Upper lobe of left lung (tissue), 6 donors: ENCODE measurements at regions not wholly inside any gene's neighbourhood (a gene's known extent, or its start where the extent isn't known, plus 50 kb on each side); places are given as distances from the start of the nearest gene placed in this dataset.

ENCODE experiments used
- ATAC-seq, 2 donors: fragments of 200-7000 bp; cut with Tn5 transposase; one replicate each; pipeline ENCODE4 v1.9.1; 2022; ENCODE audit warnings: mild to moderate bottlenecking in 2 of 2, moderate library complexity in 2 of 2; ENCODE audit not compliant: low FRiP score in 2 of 2
- DNase-seq, 2 donors: peaks; one replicate each; pipeline ENCODE4 v3.0.0-alpha.2; 2019 to 2020
- H3K27ac ChIP-seq, 4 donors: fragments of 200-600 bp; sonication (generic); one replicate each; pipeline ENCODE4 v1.5.1; 2016 to 2019
- H3K27me3 ChIP-seq, 4 donors: fragments of 200-600 bp; sonication (generic); one replicate each; pipeline ENCODE4 v1.5.1; 2017 to 2019
- H3K36me3 ChIP-seq, 4 donors: fragments of 200-600 bp; sonication (generic); one replicate each; pipeline ENCODE4 v1.5.1; 2016 to 2019
- H3K4me1 ChIP-seq, 4 donors: fragments of 200-600 bp; sonication (generic); one replicate each; pipeline ENCODE4 v1.5.1; 2018 to 2019
- H3K4me3 ChIP-seq, 4 donors: fragments of 200-600 bp; sonication (generic); one replicate each; pipeline ENCODE4 v1.5.1; 2017 to 2019; ENCODE audit warnings: mild to moderate bottlenecking in 2 of 4, moderate library complexity in 1 of 4
- H3K9me3 ChIP-seq, 4 donors: fragments of 200-600 bp; sonication (generic); one replicate each; pipeline ENCODE4 v1.5.1; 2018 to 2019
- CTCF ChIP-seq, 6 experiments: fragments of 450-650 bp in 4 of 6; fragments of 200-600 bp in 2 of 6; sonication (generic) in 2 of 6; IDR thresholded peaks; one replicate each; pipeline ENCODE4 v1.5.1; 2016 to 2019; ENCODE audit warnings: antibody characterized with exemption in 6 of 6
- EP300 ChIP-seq, 4 donors: sonication (generic); formaldehyde crosslinking; IDR thresholded peaks; one replicate each; pipeline ENCODE4 v1.5.1; 2017; ENCODE audit warnings: antibody characterized with exemption in 4 of 4, control low read depth in 2 of 4
- POLR2A ChIP-seq, 4 donors: fragments of 450-650 bp; IDR thresholded peaks; one replicate each; pipeline ENCODE4 v1.5.1; 2016 to 2017; ENCODE audit warnings: antibody characterized with exemption in 4 of 4, mild to moderate bottlenecking in 2 of 4
- POLR2AphosphoS5 ChIP-seq, 2 donors: sonication (generic); formaldehyde crosslinking; IDR thresholded peaks; one replicate each; pipeline ENCODE4 v1.5.1; 2017; ENCODE audit warnings: antibody characterized with exemption in 2 of 2
- WGBS, 2 donors: methylation state at CpG; one replicate each; pipeline ENCODE4 v1.1.5; 2017 to 2018; 5-methylcytosine and 5-hydroxymethylcytosine counted together
- donor health status: DM: no; HTN: no; CAD: no; lungs with moderate emphysema.
- donor health status: DM: no; HTN: yes; CAD: no; lungs with severe emphysema.

GRCh38 chr4:188363196-188363595 lies 224.0 kb downstream of the TRIML1 start:
- no peaks in the 10 kb centered on the region for H3K36me3 ChIP-seq
- ATAC-seq = no peak
- TF ChIP-seq POLR2A (IDR thresholded peaks at IDR 0.05) = no peak
- TF ChIP-seq POLR2AphosphoS5 (IDR thresholded peaks at IDR 0.05) = no peak
- no peak for TF ChIP-seq EP300 (IDR thresholded peaks at IDR 0.05)
- TF ChIP-seq CTCF (IDR thresholded peaks at IDR 0.05) = no peak
- WGBS, 2 donors = 77 to 88% methylated on average over 1 of the region's 1 CpG
- no peaks in the 10 kb centered on the region for H3K9me3 ChIP-seq
- no peak for DNase-seq
- no peak overlapping the region for H3K27ac ChIP-seq
- H3K4me1 ChIP-seq = no peaks in the 10 kb centered on the region
- H3K4me3 ChIP-seq = no peak overlapping the region
- no peaks in the 10 kb centered on the region for H3K27me3 ChIP-seq

DNA sequence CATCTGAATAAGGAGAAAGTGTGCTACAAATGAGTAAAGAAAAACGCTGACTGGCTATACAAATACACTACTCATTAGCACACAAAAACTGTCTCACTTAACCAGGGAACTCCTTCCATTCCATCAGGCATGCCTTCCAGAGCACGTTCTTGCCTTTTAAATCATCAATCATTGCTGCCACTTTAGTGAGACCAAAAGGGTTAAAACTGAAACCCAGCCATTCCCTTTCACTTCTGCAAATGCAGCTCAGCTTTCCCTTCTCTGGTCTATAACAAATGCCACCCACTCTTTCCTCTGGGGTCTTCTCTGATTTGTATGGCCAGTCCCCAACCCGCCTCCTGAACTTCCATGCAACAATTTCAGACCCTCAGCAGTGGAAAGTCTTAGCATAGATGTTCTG lies 231.5 kb downstream of the TRIML1 start:
- TF ChIP-seq POLR2AphosphoS5 (IDR thresholded peaks at IDR 0.05) (no peak), CTCF (IDR thresholded peaks at IDR 0.05) (no peak), EP300 (IDR thresholded peaks at IDR 0.05) (no peak), POLR2A (IDR thresholded peaks at IDR 0.05) (no peak)
- DNase-seq (no peak), ATAC-seq (no peak)
- H3K4me1 ChIP-seq = peaks cover 0 to 3% (median 0%) of the 10 kb centered on the region in 4 donors
- H3K27ac ChIP-seq = no peak overlapping the region
- H3K4me3 ChIP-seq = no peak overlapping the region
- 74 to 75% methylated on average over 3 of the region's 3 CpGs for WGBS, 2 donors
- no peaks in the 10 kb centered on the region for H3K27me3 ChIP-seq
- no peaks in the 10 kb centered on the region for H3K36me3 ChIP-seq
- H3K9me3 ChIP-seq = no peaks in the 10 kb centered on the region

- TF ChIP-seq EP300 (IDR thresholded peaks at IDR 0.05) = no peak
- TF ChIP-seq POLR2A (IDR thresholded peaks at IDR 0.05) = no peak
- no peak for TF ChIP-seq CTCF (IDR thresholded peaks at IDR 0.05)
- TF ChIP-seq POLR2AphosphoS5 (IDR thresholded peaks at IDR 0.05) = no peak
- Histone ChIP-seq H3K27ac (no peak overlapping the region), H3K36me3 (no peaks in the 10 kb centered on the region), H3K4me1 (peaks cover 0 to 3% (median 0%) of the 10 kb centered on the region in 4 donors), H3K9me3 (peaks cover 0 to 9% (median 0%) of the 10 kb centered on the region in 4 donors), H3K27me3 (no peaks in the 10 kb centered on the region), H3K4me3 (no peak overlapping the region)
- ATAC-seq = no peak
- DNase-seq = no peak
- 76 to 82% methylated on average over 1 of the region's 1 CpG for WGBS, 2 donors
These were observed 232.8 kb downstream of the TRIML1 start for GRCh38 chr4:188372058-188372457.

GRCh38 chr4:188372829-188373228 lies 233.6 kb downstream of the TRIML1 start:
- no peaks in the 10 kb centered on the region for H3K27me3 ChIP-seq
- H3K9me3 ChIP-seq = peaks cover 0 to 9% (median 0%) of the 10 kb centered on the region in 4 donors
- 64 to 69% methylated on average over 3 of the region's 3 CpGs for WGBS, 2 donors
- no peak overlapping the region for H3K27ac ChIP-seq
- TF ChIP-seq POLR2A (IDR thresholded peaks at IDR 0.05) (no peak), CTCF (IDR thresholded peaks at IDR 0.05) (peak in 1 of 6 experiments; percentile 9)
- no peak for DNase-seq
- ATAC-seq = peak; percentile 52 to 56
- no peaks in the 10 kb centered on the region for H3K36me3 ChIP-seq
- H3K4me3 ChIP-seq = no peak overlapping the region
- H3K4me1 ChIP-seq = peaks cover 0 to 3% (median 0%) of the 10 kb centered on the region in 4 donors

DNA sequence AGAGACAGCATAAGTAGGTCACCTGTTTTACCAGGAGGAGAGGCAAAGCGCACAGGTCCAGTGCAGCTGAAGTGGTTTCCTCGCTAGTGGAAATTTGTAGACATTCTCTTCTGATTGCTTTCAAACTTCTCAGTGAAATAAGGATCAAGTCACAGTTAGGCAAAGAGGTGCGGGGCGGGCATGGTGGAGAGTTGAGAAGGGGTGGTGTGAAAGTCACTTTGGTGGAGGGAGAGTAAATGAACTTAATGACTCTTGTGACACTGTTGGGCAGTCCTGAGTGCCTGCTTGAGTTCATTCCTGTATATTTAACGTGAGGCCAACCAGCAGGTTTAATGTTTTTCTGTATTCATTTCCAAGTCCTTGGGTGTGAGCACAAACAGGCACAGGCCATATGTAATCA lies 235.6 kb downstream of the TRIML1 start:
- 60 to 67% methylated on average over 5 of the region's 5 CpGs for WGBS, 2 donors
- H3K27ac ChIP-seq = no peak overlapping the region
- peaks cover 0 to 9% (median 0%) of the 10 kb centered on the region in 4 donors for H3K9me3 ChIP-seq
- H3K27me3 ChIP-seq = no peaks in the 10 kb centered on the region
- no peak for TF ChIP-seq POLR2A (IDR thresholded peaks at IDR 0.05)
- TF ChIP-seq POLR2AphosphoS5 (IDR thresholded peaks at IDR 0.05) = no peak
- TF ChIP-seq EP300 (IDR thresholded peaks at IDR 0.05) = no peak
- TF ChIP-seq CTCF (IDR thresholded peaks at IDR 0.05) = no peak
- ATAC-seq (peak in 1 of 2 donors; percentile 56), DNase-seq (peak in 1 of 2 donors; percentile 27)
- H3K4me3 ChIP-seq = no peak overlapping the region
- H3K36me3 ChIP-seq = no peaks in the 10 kb centered on the region
- H3K4me1 ChIP-seq = peaks cover 0 to 3% (median 0%) of the 10 kb centered on the region in 4 donors
